ENCODE measurements at regions not wholly inside any gene's neighbourhood (a gene's known extent, or its start where the extent isn't known, plus 50 kb on each side); places are given as distances from the start of the nearest gene placed in this dataset.

- no peak for DNase-seq (ENCODE audit: low read depth in 3 of 3)
Observed at GRCh38 chr5:124923131-124923530, 176.7 kb upstream of the ZNF608 start.

GRCh38 chr5:124924729-124925128 lies 178.3 kb upstream of the ZNF608 start:
- no peak for DNase-seq (ENCODE audit: low read depth in 3 of 3)

GRCh38 chr5:124927735-124928134 lies 181.3 kb upstream of the ZNF608 start:
- no peak for DNase-seq (ENCODE audit: low read depth in 3 of 3)

GRCh38 chr5:124929000-124929399 lies 182.6 kb upstream of the ZNF608 start:
- DNase-seq (ENCODE audit: low read depth in 3 of 3): no peak

GRCh38 chr5:124932791-124933600 lies 186.6 kb upstream of the ZNF608 start:
- DNase-seq (ENCODE audit: low read depth in 3 of 3): no peak

GRCh38 chr5:124935065-124935464 lies 188.6 kb upstream of the ZNF608 start:
- no peak for DNase-seq (ENCODE audit: low read depth in 3 of 3)

GRCh38 chr5:124936626-124936933 lies 190.1 kb upstream of the ZNF608 start:
- no peak for DNase-seq (ENCODE audit: low read depth in 3 of 3)

- no peak for DNase-seq (ENCODE audit: low read depth in 3 of 3)
Observed at GRCh38 chr5:124941051-124942049, 194.9 kb upstream of the ZNF608 start.

GRCh38 chr5:124948062-124948753 lies 201.8 kb upstream of the ZNF608 start:
- no peak for DNase-seq (ENCODE audit: low read depth in 3 of 3)

GRCh38 chr5:124948754-124949275 lies 202.4 kb upstream of the ZNF608 start:
- no peak for DNase-seq (ENCODE audit: low read depth in 3 of 3)

GRCh38 chr5:124949862-124950261 lies 203.4 kb upstream of the ZNF608 start:
- DNase-seq (ENCODE audit: low read depth in 3 of 3): no peak

GRCh38 chr5:124951105-124951504 lies 204.7 kb upstream of the ZNF608 start:
- DNase-seq (ENCODE audit: low read depth in 3 of 3): no peak

- no peak for DNase-seq (ENCODE audit: low read depth in 3 of 3)
Observed at GRCh38 chr5:124951661-124952060, 205.2 kb upstream of the ZNF608 start.

- DNase-seq (ENCODE audit: low read depth in 3 of 3): no peak
Observed at GRCh38 chr5:124952079-124952478, 205.6 kb upstream of the ZNF608 start.

GRCh38 chr5:124952566-124952965 lies 206.1 kb upstream of the ZNF608 start:
- no peak for DNase-seq (ENCODE audit: low read depth in 3 of 3)

GRCh38 chr5:124954784-124955183 lies 208.3 kb upstream of the ZNF608 start:
- DNase-seq (ENCODE audit: low read depth in 3 of 3): no peak

- no peak for DNase-seq (ENCODE audit: low read depth in 3 of 3)
Observed at GRCh38 chr5:124956471-124957029, 210.1 kb upstream of the ZNF608 start.

GRCh38 chr5:124957063-124957462 lies 210.6 kb upstream of the ZNF608 start:
- DNase-seq (ENCODE audit: low read depth in 3 of 3): no peak

- DNase-seq (ENCODE audit: low read depth in 3 of 3): no peak
Observed at GRCh38 chr5:124960266-124960665, 213.8 kb upstream of the ZNF608 start.

GRCh38 chr5:124961521-124961920 lies 215.1 kb upstream of the ZNF608 start:
- DNase-seq (ENCODE audit: low read depth in 3 of 3): no peak

GRCh38 chr5:124962111-124962510 lies 215.7 kb upstream of the ZNF608 start:
- DNase-seq (ENCODE audit: low read depth in 3 of 3): no peak

- no peak for DNase-seq (ENCODE audit: low read depth in 3 of 3)
Observed at GRCh38 chr5:124962735-124963134, 216.3 kb upstream of the ZNF608 start.

Measured in stimulated activated CD4-positive, alpha-beta T cell treated with anti-CD3 and anti-CD28 coated beads, TNF-alpha, amount 100 ng/mL, for 48 hours (primary cell).